ENCODE measurements at regions not wholly inside any gene's neighbourhood (a gene's known extent, or its start where the extent isn't known, plus 50 kb on each side); places are given as distances from the start of the nearest gene placed in this dataset.

DNA sequence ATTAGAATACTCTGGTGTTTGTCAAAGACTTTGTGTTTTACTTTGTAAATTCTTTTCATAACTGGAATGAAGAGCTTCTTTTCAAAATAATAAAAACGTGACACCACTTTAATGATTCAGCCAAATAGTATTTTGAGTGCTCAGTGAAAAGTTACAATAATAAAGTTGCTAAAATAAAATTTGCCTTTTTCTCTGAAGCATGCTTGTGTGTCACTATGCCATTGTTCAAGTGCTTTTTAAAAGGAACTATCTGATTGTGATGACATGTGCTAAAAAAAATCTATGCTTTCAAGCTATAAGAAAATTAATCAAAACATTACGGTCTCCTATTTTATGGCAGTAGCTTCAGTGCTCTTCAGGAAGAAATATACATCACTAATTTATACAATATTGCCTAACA, 1290.5 kb upstream of the B3GALT2 start:
- H3K4me2 ChIP-seq (ENCODE audit: control insufficient read depth, insufficient read depth): no peak overlapping the region
- ATAC-seq (no peak), FAIRE-seq (no peak), DNase-seq (ENCODE audit: low read depth, low spot score) (no peak)
- intact Hi-C loops (cut with micrococcal nuclease; ENCODE audit: unreplicated experiment) (no loop called here), in situ Hi-C loops (cut with MboI) (no loop called here)
- ChIA-PET CTCF (no interaction called here), POLR2A (no interaction called here), SMC1A (ENCODE audit: uncharacterized antibody, unreplicated experiment) (interaction anchor here (0.9 to 1.2 kb wide), 2 partner anchors 9 to 12 kb away, joined by 4 to 5 read pairs; no protein-coding TSS in a partner anchor), RAD21 (ENCODE audit: unreplicated experiment) (no interaction called here)
- BruUV-seq (replicated peaks): no TSS peak
- no peak overlapping the region for H3K9ac ChIP-seq (ENCODE audit: control insufficient read depth, insufficient read depth, low read length)
- 0% methylated on average over 2 of the region's 2 CpGs for WGBS (ENCODE audit: insufficient coverage, insufficient replicate concordance, low lambda C conversion rate, missing lambda C conversion rate)
- no peak for TF ChIP-seq ZBTB11 (CRISPR knock-in tag; IDR thresholded peaks at IDR 0.05)
- TF ChIP-seq ZNF274 (IDR thresholded peaks at IDR 0.05; ENCODE audit: insufficient read depth, insufficient read length): no peak
- no peak for TF ChIP-seq EGR1 (IDR thresholded peaks at IDR 0.05; ENCODE audit: borderline replicate concordance in 1 of 2, low read depth in 2 of 2, low read length in 2 of 2)
- TF ChIP-seq RAD21 (IDR thresholded peaks at IDR 0.05; ENCODE audit: insufficient read depth, low read depth, low read length): no peak
- TF ChIP-seq KLF5 (IDR thresholded peaks at IDR 0.05; ENCODE audit: partially characterized antibody): no peak
- TF ChIP-seq TCF7 (IDR thresholded peaks at IDR 0.05; ENCODE audit: borderline replicate concordance): no peak
- TF ChIP-seq, protein P1, sequence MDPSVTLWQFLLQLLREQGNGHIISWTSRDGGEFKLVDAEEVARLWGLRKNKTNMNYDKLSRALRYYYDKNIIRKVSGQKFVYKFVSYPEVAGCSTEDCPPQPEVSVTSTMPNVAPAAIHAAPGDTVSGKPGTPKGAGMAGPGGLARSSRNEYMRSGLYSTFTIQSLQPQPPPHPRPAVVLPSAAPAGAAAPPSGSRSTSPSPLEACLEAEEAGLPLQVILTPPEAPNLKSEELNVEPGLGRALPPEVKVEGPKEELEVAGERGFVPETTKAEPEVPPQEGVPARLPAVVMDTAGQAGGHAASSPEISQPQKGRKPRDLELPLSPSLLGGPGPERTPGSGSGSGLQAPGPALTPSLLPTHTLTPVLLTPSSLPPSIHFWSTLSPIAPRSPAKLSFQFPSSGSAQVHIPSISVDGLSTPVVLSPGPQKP (IDR thresholded peaks at IDR 0.05; ENCODE audit: low read depth, low read length): no peak
- no peak for TF ChIP-seq RFX5 (IDR thresholded peaks at IDR 0.05; ENCODE audit: low read depth, low read length)
- TF ChIP-seq SREBF2 (IDR thresholded peaks at IDR 0.05; ENCODE audit: low read length): no peak
- no peak for TF ChIP-seq RB1 (IDR thresholded peaks at IDR 0.05; ENCODE audit: borderline replicate concordance)
- no peak for TF ChIP-seq MEF2A (IDR thresholded peaks at IDR 0.05; ENCODE audit: insufficient read depth, low read depth, low read length)
- TF ChIP-seq MYC (IDR thresholded peaks at IDR 0.05; ENCODE audit: insufficient read depth, insufficient read length, insufficient replicate concordance, low read length, severe bottlenecking): no peak
- no peak for TF ChIP-seq STAT3 (IDR thresholded peaks at IDR 0.05; ENCODE audit: low read depth, low read length)
- TF ChIP-seq RAD51 (IDR thresholded peaks at IDR 0.05): no peak
- no peak for TF ChIP-seq KAT2A (conservative IDR thresholded peaks at IDR 0.05; ENCODE audit: control insufficient read depth, low read depth, low read length)
- TF ChIP-seq PML (IDR thresholded peaks at IDR 0.05; ENCODE audit: low read length): no peak
- TF ChIP-seq JUND (IDR thresholded peaks at IDR 0.05; ENCODE audit: low read depth, low read length): no peak
- no peak for TF ChIP-seq CHD4 (IDR thresholded peaks at IDR 0.05)
- no peak for TF ChIP-seq TCF12 (IDR thresholded peaks at IDR 0.05; ENCODE audit: low read depth, low read length)
- no peak overlapping the region for H3K4me3 ChIP-seq
- H3K27ac ChIP-seq (ENCODE audit: control insufficient read depth, insufficient read depth): no peak overlapping the region
- no peaks in the 10 kb centered on the region for H3K36me3 ChIP-seq (ENCODE audit: control insufficient read depth in 2 of 2, insufficient read depth in 2 of 2, low read length in 1 of 2)
- H4K20me1 ChIP-seq (ENCODE audit: control insufficient read depth, insufficient read depth): no peaks in the 10 kb centered on the region
- no peaks in the 10 kb centered on the region for H3K27me3 ChIP-seq (replicated peaks in 1 of 2; ENCODE audit: control insufficient read depth in 2 of 2, insufficient read depth in 2 of 2, low read length in 1 of 2)
- no peaks in the 10 kb centered on the region for H3K79me2 ChIP-seq (ENCODE audit: control insufficient read depth, insufficient read depth, low read length)
- H3K4me1 ChIP-seq (ENCODE audit: control insufficient read depth, insufficient read depth, low read length): no peaks in the 10 kb centered on the region
- no peak overlapping the region for H2AFZ ChIP-seq (ENCODE audit: control insufficient read depth, low read depth, low read length)
- H3K9me3 ChIP-seq (replicated peaks; ENCODE audit: control insufficient read depth, insufficient read depth, low read length): no peaks in the 10 kb centered on the region
